ENCODE measurements at regions not wholly inside any gene's neighbourhood (a gene's known extent, or its start where the extent isn't known, plus 50 kb on each side); places are given as distances from the start of the nearest gene placed in this dataset.

- DNase-seq (ENCODE audit: low read depth), result no peak
Measured at GRCh38 chr11:103624708-103625623, 411.5 kb upstream of the DDI1 start.

GRCh38 chr11:103625624-103625965, 410.8 kb upstream of the DDI1 start:
- no peak for DNase-seq (ENCODE audit: low read depth)

- DNase-seq (ENCODE audit: low read depth), result no peak
Measured at GRCh38 chr11:103628121-103628520, 408.3 kb upstream of the DDI1 start.

GRCh38 chr11:103631841-103632240, 404.6 kb upstream of the DDI1 start:
- DNase-seq (ENCODE audit: low read depth), result no peak

- no peak for DNase-seq (ENCODE audit: low read depth)
Measured at GRCh38 chr11:103633068-103633788, 403.2 kb upstream of the DDI1 start.

GRCh38 chr11:103633819-103634590, 402.4 kb upstream of the DDI1 start:
- no peak for DNase-seq (ENCODE audit: low read depth)

- no peak for DNase-seq (ENCODE audit: low read depth)
Measured at GRCh38 chr11:103636232-103636631, 400.2 kb upstream of the DDI1 start.

- DNase-seq (ENCODE audit: low read depth), result no peak
Measured at GRCh38 chr11:103637295-103637694, 399.1 kb upstream of the DDI1 start.

GRCh38 chr11:103637831-103638230, 398.6 kb upstream of the DDI1 start:
- no peak for DNase-seq (ENCODE audit: low read depth)

GRCh38 chr11:103644676-103645075, 391.8 kb upstream of the DDI1 start:
- no peak for DNase-seq (ENCODE audit: low read depth)

GRCh38 chr11:103648054-103648453, 388.4 kb upstream of the DDI1 start:
- no peak for DNase-seq (ENCODE audit: low read depth)

- no peak for DNase-seq (ENCODE audit: low read depth)
Measured at GRCh38 chr11:103648670-103649400, 387.6 kb upstream of the DDI1 start.

GRCh38 chr11:103649401-103649895, 387.0 kb upstream of the DDI1 start:
- no peak for DNase-seq (ENCODE audit: low read depth)

- no peak for DNase-seq (ENCODE audit: low read depth)
Measured at GRCh38 chr11:103650330-103650729, 386.1 kb upstream of the DDI1 start.

GRCh38 chr11:103651341-103651998, 385.0 kb upstream of the DDI1 start:
- no peak for DNase-seq (ENCODE audit: low read depth)

GRCh38 chr11:103652013-103652412, 384.4 kb upstream of the DDI1 start:
- no peak for DNase-seq (ENCODE audit: low read depth)

GRCh38 chr11:103656382-103656781, 380.1 kb upstream of the DDI1 start:
- DNase-seq (ENCODE audit: low read depth), result no peak

GRCh38 chr11:103659206-103659618, 377.2 kb upstream of the DDI1 start:
- DNase-seq (ENCODE audit: low read depth), result no peak

- DNase-seq (ENCODE audit: low read depth), result no peak
Measured at GRCh38 chr11:103659743-103660142, 376.7 kb upstream of the DDI1 start.

GRCh38 chr11:103661185-103661584, 375.3 kb upstream of the DDI1 start:
- no peak for DNase-seq (ENCODE audit: low read depth)

GRCh38 chr11:103661991-103662390, 374.4 kb upstream of the DDI1 start:
- no peak for DNase-seq (ENCODE audit: low read depth)

Data from T follicular helper cell (primary cell).